ENCODE measurements at regions not wholly inside any gene's neighbourhood (a gene's known extent, or its start where the extent isn't known, plus 50 kb on each side); places are given as distances from the start of the nearest gene placed in this dataset.

GRCh38 chr3:82939491-82940097, 1178.1 kb upstream of the GBE1 start:
- TF ChIP-seq POLR2A (IDR thresholded peaks at IDR 0.05) (no peak), CTCF (IDR thresholded peaks at IDR 0.05) (no peak)

All from testis (tissue), 2 donors.